HG02763 (cell line): ENCODE measurements at regions not wholly inside any gene's neighbourhood (a gene's known extent, or its start where the extent isn't known, plus 50 kb on each side); places are given as distances from the start of the nearest gene placed in this dataset.

Experiments
- ATAC-seq: cut with Tn5 transposase; IDR thresholded peaks from one replicate; pipeline ENCODE4 v1.9.1; 2021; ENCODE audit warnings: mild to moderate bottlenecking, moderate library complexity; ENCODE audit not compliant: unreplicated experiment

DNA sequence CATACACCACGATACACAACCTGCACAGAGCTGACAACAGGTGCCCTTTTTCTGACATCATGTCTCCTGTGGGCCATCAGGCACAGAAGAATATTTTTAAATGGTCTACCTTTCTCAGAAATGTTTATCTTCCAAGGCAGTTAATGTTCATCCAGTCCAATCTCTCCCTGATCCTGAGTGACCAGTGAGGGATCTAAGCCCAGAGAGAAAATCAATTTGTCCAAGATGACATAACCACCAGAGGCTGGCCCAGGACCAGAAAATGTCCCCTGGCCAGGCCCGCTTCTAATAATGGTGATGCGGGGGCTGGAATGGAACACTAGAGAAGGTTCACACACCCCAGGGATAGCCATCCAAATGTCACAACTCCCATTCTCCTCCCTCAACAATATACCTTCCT lies 357.9 kb upstream of the KIF2A start:
- ATAC-seq: no peak

DNA sequence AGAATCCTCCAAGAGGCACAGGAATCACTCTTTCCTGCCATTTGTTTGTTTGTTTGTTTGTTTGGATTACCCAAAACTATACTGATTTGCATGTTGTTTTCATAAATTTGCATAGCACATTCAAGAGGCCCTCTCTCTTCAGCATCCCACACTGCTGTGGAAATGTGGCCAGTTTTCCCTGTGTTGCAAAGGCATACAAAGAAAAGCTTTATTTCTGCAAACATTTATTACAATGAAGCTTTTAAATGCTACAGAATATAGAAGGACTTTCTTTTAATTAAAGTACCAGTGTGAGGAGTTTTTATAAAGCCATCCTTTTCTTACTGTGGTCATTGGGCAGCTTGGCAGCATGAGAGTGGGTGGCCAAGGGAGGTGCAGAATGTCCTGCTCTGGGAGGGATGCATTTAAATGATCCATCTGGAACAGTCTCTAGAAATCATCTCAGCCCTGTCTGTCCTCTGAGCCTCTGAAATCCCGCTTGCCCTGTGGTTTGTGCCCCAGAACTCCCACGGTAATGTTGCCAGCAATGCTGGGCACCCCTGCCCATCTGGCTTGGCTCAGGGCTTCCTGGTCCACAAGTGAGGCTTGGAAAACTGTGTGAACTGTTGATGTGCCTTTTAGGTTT lies 356.8 kb upstream of the KIF2A start:
- no peak for ATAC-seq

DNA sequence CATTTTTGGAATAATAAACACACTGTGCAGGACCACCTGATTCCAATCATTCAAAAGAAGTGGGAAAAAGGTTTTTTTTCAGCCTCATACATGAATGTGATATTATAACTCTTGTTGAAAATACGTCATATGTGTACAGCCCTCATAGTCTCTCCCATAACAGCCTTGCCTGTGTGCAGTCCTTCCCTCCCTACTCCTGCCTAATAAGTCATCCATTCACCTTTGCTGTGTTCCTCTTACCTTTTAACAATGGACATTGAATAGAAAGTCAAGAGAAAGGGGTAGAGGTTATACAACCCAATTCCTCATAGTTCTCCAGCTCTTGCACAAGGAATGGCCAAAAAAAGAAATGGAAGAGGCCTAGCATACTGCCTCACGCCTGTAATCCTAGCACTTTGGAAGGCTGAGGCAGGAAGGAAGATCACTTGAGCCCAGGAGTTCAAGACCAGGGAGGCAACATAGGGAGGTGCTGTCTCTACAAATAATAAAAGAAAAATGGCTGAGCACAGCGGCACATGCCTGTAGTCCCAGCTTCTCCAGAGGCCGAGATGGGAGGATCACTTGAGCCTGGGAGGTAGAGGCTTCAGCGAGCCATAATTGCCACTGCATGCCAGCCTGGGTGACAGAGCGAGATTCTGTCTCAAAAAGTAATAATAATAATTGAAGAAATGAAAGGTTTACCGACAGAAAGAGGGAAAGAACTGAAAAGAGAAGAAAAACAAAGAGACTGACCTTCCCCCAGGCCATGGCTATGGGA lies 356.1 kb upstream of the KIF2A start:
- ATAC-seq: no peak

DNA sequence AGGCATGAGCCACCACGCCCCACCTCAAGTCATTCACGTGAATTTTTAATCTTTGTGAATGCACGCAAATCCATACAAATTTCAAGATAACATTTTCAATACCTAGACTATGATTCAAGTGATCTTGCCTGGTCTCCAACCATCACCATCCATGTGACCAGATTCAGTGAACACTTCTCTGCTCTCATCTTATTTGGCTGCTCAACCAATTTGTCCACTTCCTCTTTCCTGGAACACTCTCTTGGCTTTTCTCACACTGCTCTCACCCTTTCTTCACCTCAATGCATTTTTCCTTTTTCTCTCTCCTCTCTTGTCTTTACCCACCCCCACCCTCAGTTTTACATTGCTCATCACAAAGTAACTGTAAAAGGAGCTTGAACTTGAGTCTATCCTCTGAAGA lies 354.7 kb upstream of the KIF2A start:
- no peak for ATAC-seq

DNA sequence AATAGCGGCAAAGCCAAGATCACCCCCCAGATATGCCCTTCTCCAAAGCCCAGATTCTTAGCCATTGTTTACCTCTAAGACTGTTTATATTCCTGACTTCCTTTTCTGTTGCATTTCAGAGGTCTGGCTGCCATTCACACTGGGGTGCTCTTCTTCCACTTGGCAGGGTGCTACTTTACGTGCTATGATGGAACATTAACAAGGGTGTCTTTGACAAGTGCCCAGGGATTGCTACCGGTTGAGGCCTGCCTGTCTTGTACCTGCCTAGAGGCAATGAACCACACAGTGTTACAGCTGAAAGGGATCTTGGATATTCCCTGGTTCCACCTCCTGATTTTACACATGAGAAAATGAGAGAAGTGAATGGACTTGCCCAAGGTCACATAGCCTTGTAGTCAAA lies 352.1 kb upstream of the KIF2A start:
- no peak for ATAC-seq

DNA sequence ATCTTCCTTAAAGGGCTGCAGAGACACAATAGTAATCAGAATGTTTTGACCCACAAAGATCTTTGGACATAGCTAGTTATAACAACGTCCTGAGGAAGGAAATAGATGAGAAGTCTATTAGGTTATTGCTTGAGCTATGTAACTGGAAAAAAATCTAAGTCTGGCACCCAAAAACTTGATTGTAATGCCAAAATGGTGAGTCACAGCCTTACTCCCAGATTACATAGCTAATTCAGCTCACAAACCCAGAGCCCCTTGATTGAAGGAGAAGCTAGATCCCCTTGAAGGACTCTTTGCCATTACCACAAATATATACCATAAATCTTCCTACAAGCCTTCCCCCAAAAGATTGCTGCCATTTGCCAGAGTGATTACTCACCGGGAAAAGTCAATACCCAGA lies 341.8 kb upstream of the KIF2A start:
- ATAC-seq: no peak

DNA sequence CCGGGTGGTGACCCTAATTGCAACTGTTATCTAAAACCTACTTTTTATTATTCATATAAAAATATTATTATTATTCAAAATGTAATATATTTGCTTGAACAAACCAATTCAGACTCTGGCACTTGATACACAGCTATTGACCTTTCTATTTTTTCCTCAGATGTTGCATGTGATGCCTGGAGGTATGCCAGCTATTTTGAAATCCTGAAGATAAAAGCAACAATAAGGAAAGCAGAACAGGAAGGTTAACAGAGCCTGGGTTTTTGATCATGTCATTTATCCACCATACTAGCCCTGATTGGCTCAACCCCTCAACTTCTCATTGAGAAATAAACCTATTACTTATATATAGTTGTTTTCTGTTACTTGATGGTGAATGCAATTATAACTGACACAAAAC lies 340.9 kb upstream of the KIF2A start:
- no peak for ATAC-seq

DNA sequence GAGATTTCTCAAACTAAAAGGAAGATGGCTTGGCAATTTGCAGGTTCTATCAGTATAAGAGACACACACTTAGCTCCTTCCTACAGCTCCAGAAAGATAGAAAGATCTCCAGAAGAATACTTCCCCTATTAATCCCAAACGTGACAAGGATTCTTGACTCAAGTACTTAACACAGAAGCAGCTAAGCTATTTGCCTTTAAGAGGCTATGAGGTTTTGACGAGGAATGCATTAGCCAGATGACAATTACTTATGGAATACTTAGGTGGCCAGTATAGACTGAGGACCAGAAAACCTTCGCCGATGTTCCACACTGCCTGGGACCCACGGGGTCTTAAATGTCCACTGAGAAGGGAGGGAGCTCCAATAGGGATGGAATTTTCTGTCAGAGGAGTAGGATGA lies 340.5 kb upstream of the KIF2A start:
- ATAC-seq: no peak

DNA sequence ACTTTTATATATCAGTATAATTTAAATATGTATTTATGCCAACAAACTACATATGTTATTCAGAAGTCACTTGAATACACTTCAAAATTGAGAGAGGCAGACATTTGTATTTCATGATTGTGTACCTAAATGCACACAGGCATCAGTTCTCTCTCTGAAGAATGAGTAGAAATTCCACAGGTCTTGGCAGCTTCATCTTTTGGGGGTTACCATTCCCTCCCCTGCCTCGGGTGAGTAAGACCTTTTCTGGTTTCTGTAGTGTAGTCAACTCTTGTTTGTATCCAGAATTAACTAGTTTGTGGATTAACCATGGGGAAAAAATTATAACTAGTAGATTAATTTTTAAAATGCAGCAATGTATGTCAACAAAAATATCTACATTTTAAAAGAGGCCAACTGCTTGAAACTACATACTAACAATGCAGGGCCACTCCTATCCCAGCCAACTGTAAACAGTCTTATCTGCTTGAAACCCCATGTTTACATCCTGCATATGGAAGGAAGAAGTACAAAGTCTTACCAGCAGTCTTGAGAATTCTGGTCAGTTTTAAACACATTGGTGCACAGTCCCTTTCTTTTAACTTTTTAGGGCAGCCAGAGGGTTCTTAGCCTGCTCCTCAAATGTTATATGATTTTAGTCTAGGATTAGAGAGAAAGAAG lies 339.6 kb upstream of the KIF2A start:
- no peak for ATAC-seq

DNA sequence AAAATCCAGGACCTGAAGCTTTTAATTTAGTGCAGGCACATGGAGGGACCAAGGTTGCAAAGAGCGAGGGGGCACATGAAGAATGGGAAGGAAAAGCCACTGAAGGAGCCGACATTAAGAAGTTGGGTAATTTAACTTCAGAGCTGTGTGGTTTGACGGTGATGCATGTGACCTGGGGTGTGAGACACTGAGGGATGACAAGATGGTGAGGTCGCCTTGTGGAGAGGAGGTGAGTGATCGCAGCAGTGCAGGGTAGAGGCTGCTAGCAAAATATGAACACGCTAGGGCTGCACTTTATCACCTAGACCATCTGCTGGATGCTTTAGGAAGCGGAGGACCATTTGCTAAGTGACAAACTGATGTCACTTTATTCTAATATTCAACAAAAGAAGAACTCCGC lies 339.0 kb upstream of the KIF2A start:
- no peak for ATAC-seq

DNA sequence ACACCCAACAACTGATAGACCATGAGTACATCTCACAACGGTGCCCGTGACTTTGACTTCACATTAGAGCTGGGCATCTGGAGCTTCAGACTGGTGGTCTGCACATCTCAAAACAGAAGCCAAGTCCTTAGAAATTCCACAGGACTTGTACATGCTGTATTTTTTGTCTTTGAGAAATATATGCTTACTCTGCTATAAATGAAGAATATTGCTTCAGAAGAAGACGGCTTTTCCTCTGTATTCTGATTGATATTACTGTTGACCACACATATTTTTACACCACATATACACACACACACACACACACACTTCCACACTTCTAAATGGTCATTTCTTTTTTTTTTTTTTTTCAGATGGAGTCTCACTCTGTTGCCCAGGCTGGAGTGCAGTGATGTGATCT lies 338.3 kb upstream of the KIF2A start:
- no peak for ATAC-seq

DNA sequence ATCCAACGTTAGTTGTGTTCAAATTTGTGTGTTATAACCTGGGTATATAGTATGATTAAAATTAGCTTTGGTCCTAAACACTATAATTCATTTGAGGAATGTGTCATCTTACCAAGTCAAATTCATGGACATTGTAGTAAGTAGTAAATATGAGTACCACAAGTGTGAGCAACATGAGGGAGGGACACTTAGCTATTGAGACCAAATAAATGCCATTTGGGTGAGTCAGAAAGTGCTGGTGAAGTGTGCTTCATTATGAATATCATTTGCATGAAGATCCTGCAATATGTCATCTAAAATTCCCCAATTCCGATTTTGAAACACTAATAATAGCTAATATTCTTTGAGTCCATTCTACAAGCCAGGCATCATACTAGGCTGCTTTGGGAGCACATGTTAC lies 336.7 kb upstream of the KIF2A start:
- no peak for ATAC-seq

DNA sequence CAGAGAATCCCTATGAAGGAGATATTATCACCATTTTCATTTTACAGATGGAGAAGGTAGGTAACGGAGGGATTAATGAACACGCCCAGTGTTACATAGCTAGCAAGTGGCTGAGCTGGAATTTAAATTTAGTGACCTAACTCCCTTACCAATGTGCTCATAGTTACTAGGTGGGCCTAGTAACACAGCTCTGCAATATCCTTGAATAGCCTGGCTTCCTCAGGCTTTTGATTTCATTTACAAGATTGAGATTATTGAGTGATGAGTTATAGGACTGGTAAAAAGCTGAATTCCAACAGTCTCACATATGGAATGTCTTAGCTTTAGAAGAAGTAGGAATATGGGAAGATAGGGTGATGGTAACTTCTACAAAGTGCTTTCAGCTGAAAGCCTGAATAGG lies 336.3 kb upstream of the KIF2A start:
- ATAC-seq: no peak

DNA sequence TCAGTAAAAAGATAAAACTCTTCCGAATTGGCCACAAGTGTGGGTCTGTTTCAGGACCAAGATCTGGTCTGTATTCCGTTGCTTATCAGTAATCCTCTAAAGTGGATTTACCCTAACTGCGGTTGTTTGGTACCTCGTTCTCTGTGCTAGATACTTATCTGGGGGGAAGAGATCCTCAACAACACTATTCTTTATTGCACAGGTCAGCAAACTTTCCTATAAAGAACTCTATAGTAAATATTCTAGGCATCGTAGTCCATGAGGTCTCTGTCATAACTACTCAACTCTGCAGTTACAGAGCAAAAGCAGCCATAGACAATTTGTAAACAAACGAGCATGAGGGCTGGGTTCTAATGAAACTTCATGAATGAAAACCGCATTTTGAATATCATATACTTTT lies 335.8 kb upstream of the KIF2A start:
- no peak for ATAC-seq

DNA sequence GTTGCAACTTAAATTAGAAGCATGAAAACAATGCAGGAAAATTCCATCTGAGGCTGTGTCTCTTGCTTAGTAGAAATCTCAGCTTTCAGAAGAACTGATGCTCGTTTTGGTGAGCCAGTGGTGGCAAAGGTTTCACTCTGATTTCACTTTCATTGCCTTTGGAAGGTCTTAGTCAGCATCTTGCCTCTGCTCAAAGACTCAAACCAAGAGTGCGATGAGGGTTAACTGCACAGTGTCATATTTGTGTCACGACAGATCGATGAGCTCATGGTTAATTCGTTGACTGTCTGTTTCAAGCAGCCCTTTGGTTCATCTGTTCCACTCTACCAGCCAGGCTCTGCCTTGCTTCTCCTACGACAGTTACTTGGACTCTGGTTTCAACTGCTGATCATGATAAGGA lies 331.3 kb upstream of the KIF2A start:
- no peak for ATAC-seq

DNA sequence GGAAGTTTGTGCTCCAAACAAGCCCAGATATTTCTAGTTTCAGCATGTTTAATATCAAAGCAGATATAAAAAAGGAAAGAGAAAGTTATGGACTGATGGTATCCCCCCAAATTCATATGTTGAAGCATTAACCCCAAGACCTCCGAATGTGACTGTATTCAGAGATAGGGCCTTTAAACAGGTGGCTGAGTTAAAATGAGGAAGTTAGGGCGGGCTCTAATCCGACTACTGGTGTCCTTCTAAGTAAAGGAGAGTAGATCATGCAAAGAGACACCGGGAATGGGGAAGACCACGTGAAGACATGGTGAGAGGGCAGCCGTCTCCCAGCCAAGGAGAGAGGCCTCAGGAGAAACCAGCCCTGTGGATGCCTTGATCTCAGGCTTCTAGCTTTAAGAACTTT lies 324.1 kb upstream of the KIF2A start:
- ATAC-seq: no peak

DNA sequence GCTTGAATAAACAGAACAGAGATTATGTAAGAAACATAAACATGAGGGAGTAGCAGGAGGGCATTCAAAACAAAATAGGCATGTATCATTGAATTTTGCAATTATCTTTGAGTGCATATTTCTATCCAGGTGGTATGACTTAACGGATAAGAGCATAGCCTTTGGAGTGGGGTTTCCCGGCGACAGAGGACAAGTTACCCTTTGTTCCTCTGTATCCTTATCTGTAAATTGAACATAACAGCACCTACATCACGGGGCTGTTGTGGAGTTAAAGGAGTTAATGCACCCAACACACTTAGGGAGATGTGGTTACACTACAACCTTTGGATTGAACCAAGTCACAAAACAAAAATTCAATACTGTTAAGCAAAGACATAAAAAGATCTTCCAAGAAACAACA lies 314.6 kb upstream of the KIF2A start:
- no peak for ATAC-seq

DNA sequence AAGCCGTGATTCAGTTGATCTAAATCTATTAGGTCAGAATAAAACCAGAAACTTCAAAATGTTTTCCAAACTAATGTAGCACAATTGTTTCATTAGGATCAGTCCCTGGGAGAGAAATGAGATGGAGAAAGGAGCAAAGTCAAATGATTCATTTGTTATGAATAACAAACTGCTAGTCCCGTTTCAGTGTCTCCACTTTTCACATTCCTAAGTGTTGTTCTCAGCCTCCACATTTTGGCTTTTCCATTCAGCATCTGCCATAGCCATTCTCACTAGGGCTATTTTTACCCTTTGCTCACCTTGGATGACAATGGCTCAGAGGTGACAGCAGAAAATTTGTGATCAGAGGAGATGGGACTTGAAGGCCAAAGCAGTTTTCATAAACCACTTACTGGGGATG lies 314.1 kb upstream of the KIF2A start:
- ATAC-seq: no peak

DNA sequence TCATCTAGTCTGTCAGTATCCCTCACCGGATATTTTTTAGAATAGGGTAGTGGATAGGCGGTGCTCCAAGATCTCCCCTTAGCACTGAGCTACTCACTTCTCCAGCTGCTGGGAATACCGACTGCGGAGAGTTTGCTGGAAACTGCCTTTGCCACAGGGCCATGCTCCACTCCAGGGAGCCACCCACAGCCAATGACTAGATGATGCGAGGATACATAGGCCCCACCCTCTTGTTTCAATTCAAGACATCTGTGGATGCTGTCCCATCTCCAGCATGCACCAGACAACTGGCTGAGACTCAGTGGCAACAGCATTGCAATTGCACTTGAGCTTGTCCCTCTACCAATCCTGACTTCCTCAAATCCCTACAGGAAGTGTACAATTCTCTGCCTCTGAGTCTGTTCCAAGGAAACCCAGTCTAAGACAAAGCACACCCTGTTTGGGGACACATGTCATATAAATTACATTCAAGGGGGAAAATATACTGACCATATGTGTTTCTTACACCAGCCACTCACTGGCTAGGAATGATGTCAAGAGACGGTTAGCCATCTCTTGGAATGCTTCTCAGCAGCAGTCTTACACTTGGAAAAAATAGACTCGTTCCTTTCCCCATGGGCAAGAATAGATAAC lies 312.6 kb upstream of the KIF2A start:
- no peak for ATAC-seq

DNA sequence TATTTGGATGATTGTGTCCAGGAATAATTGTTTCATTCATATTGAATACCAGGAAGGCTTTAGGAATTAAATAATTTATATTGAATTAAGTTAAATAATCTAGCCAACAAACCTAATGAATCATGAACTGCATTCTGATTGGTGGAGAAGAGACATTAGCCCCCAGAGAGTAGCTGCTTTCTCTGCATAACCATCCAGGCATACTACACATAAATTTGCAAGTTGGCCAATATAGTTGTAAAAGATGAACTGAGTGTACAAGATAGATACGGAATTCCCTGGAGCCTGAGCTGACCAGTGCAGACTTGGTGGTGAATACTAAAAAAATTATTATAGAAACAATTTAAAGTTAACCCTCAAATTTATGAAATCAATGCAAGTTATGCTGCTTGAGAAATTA lies 311.8 kb upstream of the KIF2A start:
- no peak for ATAC-seq

DNA sequence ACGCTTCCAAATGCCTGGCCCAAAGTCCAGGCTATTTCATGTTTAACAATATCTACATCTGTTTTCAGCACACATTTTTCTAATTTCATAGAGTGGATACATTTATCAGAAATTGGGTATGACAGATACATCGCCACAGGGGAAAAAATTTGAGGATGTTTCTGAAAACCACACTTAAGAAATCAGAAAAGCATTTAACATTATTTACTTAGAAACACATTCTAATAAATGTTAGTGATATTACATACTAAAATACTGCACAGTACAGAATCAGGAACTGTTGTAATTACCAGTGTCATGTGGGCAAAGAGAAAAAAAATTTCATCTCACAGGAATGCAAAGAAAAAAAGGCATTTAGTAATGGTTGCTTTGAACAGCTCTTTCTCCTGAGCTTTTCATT lies 310.5 kb upstream of the KIF2A start:
- no peak for ATAC-seq

DNA sequence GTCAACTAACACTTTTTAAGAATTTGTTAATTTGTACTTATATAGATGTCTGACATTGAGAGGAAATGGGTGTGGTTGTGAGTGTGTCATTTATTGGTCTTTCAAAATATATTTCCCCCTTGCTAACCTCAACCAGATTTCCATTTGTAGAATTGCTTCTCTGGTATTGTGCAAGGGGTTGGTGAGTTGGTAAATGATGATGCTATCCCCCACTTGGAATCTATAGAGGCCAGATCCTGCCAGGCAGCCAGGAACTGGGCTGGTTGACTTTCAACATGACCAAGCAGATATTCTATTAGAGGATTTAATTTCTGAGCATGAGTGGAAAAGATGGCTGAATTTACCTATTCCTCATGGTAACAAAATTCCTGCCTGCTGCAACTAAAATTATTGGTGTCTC lies 306.6 kb upstream of the KIF2A start:
- ATAC-seq: no peak
